GM23338 (cell line): ENCODE measurements at regions not wholly inside any gene's neighbourhood (a gene's known extent, or its start where the extent isn't known, plus 50 kb on each side); places are given as distances from the start of the nearest gene placed in this dataset.

ENCODE experiments used
- CREB1 ChIP-seq: fragments of 250-450 bp; sonication (Bioruptor Pico); IDR thresholded peaks from 2 replicates; pipeline ENCODE4 v1.5.0; 2020; ENCODE audit warnings: low read depth, mild to moderate bottlenecking, moderate library complexity
- CTCF ChIP-seq, 2 experiments: fragments of 200-600 bp in 1 of 2; sonication (generic) in 1 of 2; conservative IDR thresholded peaks; 2 replicates each; pipeline versions ENCODE4 v1.5.1 to v1.6.1; 2016 to 2017; ENCODE audit warnings: antibody characterized with exemption in 2 of 2, low read depth in 2 of 2, mild to moderate bottlenecking in 2 of 2, moderate library complexity in 1 of 2
- EZH2phosphoT487 ChIP-seq: fragments of 200-600 bp; sonication (generic); IDR thresholded peaks from one replicate; pipeline ENCODE4 v1.8.1; 2018; ENCODE audit warnings: antibody characterized with exemption; ENCODE audit not compliant: unreplicated experiment

DNA sequence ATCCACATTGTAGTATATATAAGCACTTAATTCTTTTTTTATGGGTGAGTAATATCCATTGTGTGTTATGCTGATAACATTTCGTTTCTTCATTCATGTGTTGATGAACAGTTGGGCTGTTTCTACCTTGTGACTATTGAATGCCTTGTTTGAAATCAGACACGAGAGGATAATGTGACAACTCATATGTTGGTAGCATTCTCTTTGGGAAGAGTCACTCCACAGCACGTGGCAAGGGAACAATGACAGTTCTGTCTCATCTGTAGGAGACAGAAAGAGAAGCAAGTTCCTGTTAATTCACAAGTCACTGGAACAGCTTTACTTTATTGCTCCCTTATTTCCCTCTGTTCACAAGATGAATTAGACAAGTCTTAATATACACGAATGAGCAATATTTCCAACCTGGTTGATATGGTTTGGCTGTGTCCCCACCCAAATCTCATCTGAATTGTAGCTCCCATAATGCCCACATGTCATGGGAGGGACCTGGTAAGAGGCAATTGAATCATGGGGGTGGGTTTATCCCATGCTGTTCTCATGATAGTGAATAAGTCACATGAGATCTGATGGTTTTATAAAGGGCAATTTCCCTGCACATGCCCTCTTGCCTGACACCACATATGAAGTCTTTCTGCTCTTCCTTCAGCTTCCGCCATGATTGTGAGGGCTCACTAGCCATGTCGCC is 125.3 kb downstream of the SEC23IP start:
- TF ChIP-seq CTCF (conservative IDR thresholded peaks at IDR 0.05; ENCODE audit: low read depth in 2 of 2) (no peak), EZH2phosphoT487 (no peak), CREB1 (no peak)
